Activated CD8-positive, alpha-beta memory T cell treated with anti-CD3 and anti-CD28 coated beads, Interleukin-2, amount 50 U/mL, for 24 hours (primary cell): ENCODE measurements at regions not wholly inside any gene's neighbourhood (a gene's known extent, or its start where the extent isn't known, plus 50 kb on each side); places are given as distances from the start of the nearest gene placed in this dataset.
"Not testable (repeated sequence)": the region's sequence is repeated elsewhere in the genome, so short reads cannot be mapped to it uniquely, and the experiment has no call there.

Experiments used
- DNase-seq: peaks from one replicate; pipeline ENCODE4 v3.0.0-alpha.2; 2020; ENCODE audit errors: extremely low read depth

- not testable (repeated sequence) for DNase-seq
These were observed 5417.4 kb upstream of the TPTE start for GRCh38 chr21:5103880-5104561.

- DNase-seq: not testable (repeated sequence)
These were observed 5416.8 kb upstream of the TPTE start for GRCh38 chr21:5104562-5104928.

- not testable (repeated sequence) for DNase-seq
These were observed 5415.3 kb upstream of the TPTE start for GRCh38 chr21:5105939-5106708.

GRCh38 chr21:5106767-5107464, 5414.5 kb upstream of the TPTE start:
- not testable (repeated sequence) for DNase-seq

GRCh38 chr21:5107637-5108036, 5413.7 kb upstream of the TPTE start:
- DNase-seq: not testable (repeated sequence)

GRCh38 chr21:5108048-5108775, 5413.2 kb upstream of the TPTE start:
- not testable (repeated sequence) for DNase-seq

GRCh38 chr21:5111197-5111596, 5410.2 kb upstream of the TPTE start:
- not testable (repeated sequence) for DNase-seq

GRCh38 chr21:5113092-5113491, 5408.3 kb upstream of the TPTE start:
- not testable (repeated sequence) for DNase-seq

- DNase-seq: not testable (repeated sequence)
These were observed 5406.9 kb upstream of the TPTE start for GRCh38 chr21:5114468-5114867.

GRCh38 chr21:5114893-5115645, 5406.3 kb upstream of the TPTE start:
- DNase-seq: not testable (repeated sequence)

GRCh38 chr21:5115646-5116343, 5405.6 kb upstream of the TPTE start:
- not testable (repeated sequence) for DNase-seq

GRCh38 chr21:5116344-5117123, 5404.8 kb upstream of the TPTE start:
- DNase-seq: not testable (repeated sequence)

- DNase-seq: not testable (repeated sequence)
These were observed 5404.2 kb upstream of the TPTE start for GRCh38 chr21:5117135-5117534.

GRCh38 chr21:5117666-5118295, 5403.6 kb upstream of the TPTE start:
- not testable (repeated sequence) for DNase-seq

GRCh38 chr21:5118296-5118679, 5403.1 kb upstream of the TPTE start:
- DNase-seq: not testable (repeated sequence)

- DNase-seq: not testable (repeated sequence)
These were observed 5402.2 kb upstream of the TPTE start for GRCh38 chr21:5119179-5119578.

GRCh38 chr21:5121399-5121798, 5400.0 kb upstream of the TPTE start:
- DNase-seq: not testable (repeated sequence)

- not testable (repeated sequence) for DNase-seq
These were observed 5399.5 kb upstream of the TPTE start for GRCh38 chr21:5121849-5122248.

GRCh38 chr21:5123655-5124054, 5397.7 kb upstream of the TPTE start:
- peak; percentile 40 for DNase-seq
